ENCODE measurements at regions not wholly inside any gene's neighbourhood (a gene's known extent, or its start where the extent isn't known, plus 50 kb on each side); places are given as distances from the start of the nearest gene placed in this dataset.
"Not testable (repeated sequence)": the region's sequence is repeated elsewhere in the genome, so short reads cannot be mapped to it uniquely, and the experiment has no call there.

- DNase-seq: no peak
Measured at GRCh38 chr6:86028776-86029175, 386.1 kb upstream of the SYNCRIP start.

- not testable (repeated sequence) for DNase-seq
Measured at GRCh38 chr6:86026890-86027289, 384.2 kb upstream of the SYNCRIP start.

- DNase-seq: no peak
Measured at GRCh38 chr6:86017236-86017635, 374.6 kb upstream of the SYNCRIP start.

GRCh38 chr6:86016567-86016966, 373.9 kb upstream of the SYNCRIP start:
- DNase-seq: no peak

- DNase-seq: no peak
Measured at GRCh38 chr6:86016077-86016476, 373.4 kb upstream of the SYNCRIP start.

- not testable (repeated sequence) for DNase-seq
Measured at GRCh38 chr6:86012991-86013390, 370.3 kb upstream of the SYNCRIP start.

- no peak for DNase-seq
Measured at GRCh38 chr6:86010915-86011786, 368.5 kb upstream of the SYNCRIP start.

GRCh38 chr6:85997206-85997605, 354.5 kb upstream of the SYNCRIP start:
- DNase-seq: no peak

- no peak for DNase-seq
Measured at GRCh38 chr6:85996034-85996375, 353.3 kb upstream of the SYNCRIP start.

- no peak for DNase-seq
Measured at GRCh38 chr6:85995339-85996033, 352.8 kb upstream of the SYNCRIP start.

GRCh38 chr6:85986681-85987080, 344.0 kb upstream of the SYNCRIP start:
- no peak for DNase-seq

- no peak for DNase-seq
Measured at GRCh38 chr6:85983032-85983659, 340.5 kb upstream of the SYNCRIP start.

- DNase-seq: no peak
Measured at GRCh38 chr6:85977661-85978060, 335.0 kb upstream of the SYNCRIP start.

GRCh38 chr6:85975957-85976356, 333.3 kb upstream of the SYNCRIP start:
- no peak for DNase-seq

- no peak for DNase-seq
Measured at GRCh38 chr6:85971238-85971637, 328.6 kb upstream of the SYNCRIP start.

GRCh38 chr6:85966828-85967227, 324.1 kb upstream of the SYNCRIP start:
- no peak for DNase-seq

- DNase-seq: no peak
Measured at GRCh38 chr6:85961746-85962145, 319.1 kb upstream of the SYNCRIP start.

- DNase-seq: no peak
Measured at GRCh38 chr6:85961125-85961524, 318.4 kb upstream of the SYNCRIP start.

GRCh38 chr6:85948481-85948880, 305.8 kb upstream of the SYNCRIP start:
- no peak for DNase-seq

GRCh38 chr6:85945459-85946185, 302.9 kb upstream of the SYNCRIP start:
- no peak for DNase-seq

GRCh38 chr6:85944776-85945175, 302.1 kb upstream of the SYNCRIP start:
- DNase-seq: no peak

- DNase-seq: no peak
Measured at GRCh38 chr6:85942844-85943243, 300.2 kb upstream of the SYNCRIP start.

- no peak for DNase-seq
Measured at GRCh38 chr6:85936916-85937315, 294.2 kb upstream of the SYNCRIP start.
